Stimulated activated CD4-positive, alpha-beta T cell treated with anti-CD3 and anti-CD28 coated beads, Interleukin-2, amount 100 ng/mL, for 48 hours (primary cell): ENCODE measurements at regions not wholly inside any gene's neighbourhood (a gene's known extent, or its start where the extent isn't known, plus 50 kb on each side); places are given as distances from the start of the nearest gene placed in this dataset.
"Not testable (repeated sequence)": the region's sequence is repeated elsewhere in the genome, so short reads cannot be mapped to it uniquely, and the experiment has no call there.

Experiments used
- DNase-seq, 2 donors: peaks; one replicate each; pipeline ENCODE4 v3.0.0-alpha.2; 2020

- DNase-seq: no peak
These were observed 211.2 kb upstream of the LRIG3 start for GRCh38 chr12:59131462-59131861.

DNA sequence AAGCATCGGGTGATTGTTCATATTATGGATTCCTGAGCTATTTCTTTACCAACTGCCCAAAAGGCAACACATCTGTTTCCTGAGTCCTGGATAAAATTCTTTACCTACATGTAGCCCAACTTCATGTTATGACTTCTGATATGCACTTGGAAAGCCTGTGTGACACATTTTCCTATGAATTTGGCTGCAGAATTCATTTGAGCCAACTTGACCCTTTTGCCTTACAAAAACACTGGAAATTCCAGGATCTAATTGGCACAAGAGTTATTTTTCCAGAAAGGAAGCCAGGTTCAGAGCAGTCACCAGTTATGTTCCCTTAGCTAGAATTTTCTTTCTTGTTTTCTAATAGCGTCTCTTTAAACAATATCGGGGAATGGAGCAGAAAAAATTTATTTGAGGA, 202.5 kb upstream of the LRIG3 start:
- DNase-seq: no peak

DNA sequence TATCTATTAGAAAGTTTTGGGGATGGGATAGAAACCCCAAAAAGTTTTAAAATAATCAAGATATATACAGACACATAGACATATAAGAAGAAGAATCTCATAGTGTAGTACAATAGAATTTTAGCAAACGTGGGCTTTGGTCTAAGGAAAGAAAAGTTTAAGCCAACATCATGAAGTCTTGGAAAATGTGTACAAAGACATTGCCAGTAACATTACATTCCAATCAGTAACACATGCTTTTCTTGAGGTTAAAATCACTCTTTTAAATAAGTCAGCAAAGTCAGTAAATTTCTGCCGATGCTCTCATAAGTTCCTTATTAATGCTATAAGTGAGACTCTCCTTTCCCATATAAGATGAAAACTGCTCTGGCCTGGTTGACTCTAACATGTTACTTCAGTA, 201.1 kb upstream of the LRIG3 start:
- DNase-seq: no peak

DNA sequence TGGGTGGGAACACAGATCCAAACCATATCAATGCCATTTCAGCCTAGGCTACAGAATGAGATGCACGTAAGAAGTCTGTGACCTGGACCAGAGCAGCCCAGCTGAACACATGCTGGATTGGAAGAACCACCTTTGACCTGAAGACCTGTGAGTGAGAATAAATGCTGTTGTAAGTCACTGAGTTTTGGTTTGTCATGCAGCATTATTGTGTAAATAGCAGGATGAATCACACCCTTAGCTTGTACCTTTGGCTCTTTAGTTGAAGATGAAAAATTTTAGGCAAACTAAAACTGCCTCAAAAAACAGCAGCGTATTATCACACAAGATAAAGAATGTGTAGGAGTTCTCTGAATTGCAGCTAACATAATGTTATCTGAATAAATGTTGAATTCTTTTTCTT, 199.4 kb upstream of the LRIG3 start:
- no peak for DNase-seq

DNA sequence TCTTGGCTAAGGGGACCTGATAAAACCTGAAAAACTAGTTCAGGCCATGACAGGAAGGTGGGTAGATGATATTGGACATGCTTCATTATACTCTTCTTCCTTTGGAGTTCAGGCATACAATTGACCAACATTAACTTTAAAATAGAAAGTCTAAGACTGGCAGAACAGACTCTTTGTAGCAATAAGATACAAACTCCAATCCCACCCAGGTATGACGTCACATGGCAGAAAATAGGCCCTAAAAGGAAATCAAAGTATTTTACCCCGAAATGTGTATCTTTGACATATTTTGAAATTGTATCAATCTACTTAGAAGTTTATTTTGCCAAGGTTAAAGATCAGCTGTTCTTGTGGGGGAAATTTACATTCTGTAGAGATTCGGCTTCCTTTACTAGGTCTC, 198.1 kb upstream of the LRIG3 start:
- no peak for DNase-seq

DNA sequence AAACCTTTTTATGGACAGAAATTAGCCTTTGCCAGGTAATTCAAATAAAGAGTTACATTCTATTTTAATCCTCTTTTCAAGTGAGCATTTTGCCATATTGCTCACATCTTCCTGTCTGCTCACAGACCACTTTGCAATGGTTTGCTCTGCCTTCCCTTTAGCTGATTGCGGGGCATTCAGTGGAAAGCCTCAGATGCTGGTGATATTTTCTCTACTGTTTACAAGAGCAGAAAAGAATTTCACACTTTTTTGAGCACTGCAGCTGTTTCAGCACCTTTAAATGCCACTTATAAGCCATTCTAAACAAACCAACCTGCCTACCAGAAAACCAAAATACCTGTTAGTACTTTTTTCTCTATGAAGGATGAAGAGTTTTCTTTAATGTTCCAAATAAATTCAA, 195.7 kb upstream of the LRIG3 start:
- DNase-seq: no peak

GRCh38 chr12:59115526-59115925, 195.2 kb upstream of the LRIG3 start:
- no peak for DNase-seq

DNA sequence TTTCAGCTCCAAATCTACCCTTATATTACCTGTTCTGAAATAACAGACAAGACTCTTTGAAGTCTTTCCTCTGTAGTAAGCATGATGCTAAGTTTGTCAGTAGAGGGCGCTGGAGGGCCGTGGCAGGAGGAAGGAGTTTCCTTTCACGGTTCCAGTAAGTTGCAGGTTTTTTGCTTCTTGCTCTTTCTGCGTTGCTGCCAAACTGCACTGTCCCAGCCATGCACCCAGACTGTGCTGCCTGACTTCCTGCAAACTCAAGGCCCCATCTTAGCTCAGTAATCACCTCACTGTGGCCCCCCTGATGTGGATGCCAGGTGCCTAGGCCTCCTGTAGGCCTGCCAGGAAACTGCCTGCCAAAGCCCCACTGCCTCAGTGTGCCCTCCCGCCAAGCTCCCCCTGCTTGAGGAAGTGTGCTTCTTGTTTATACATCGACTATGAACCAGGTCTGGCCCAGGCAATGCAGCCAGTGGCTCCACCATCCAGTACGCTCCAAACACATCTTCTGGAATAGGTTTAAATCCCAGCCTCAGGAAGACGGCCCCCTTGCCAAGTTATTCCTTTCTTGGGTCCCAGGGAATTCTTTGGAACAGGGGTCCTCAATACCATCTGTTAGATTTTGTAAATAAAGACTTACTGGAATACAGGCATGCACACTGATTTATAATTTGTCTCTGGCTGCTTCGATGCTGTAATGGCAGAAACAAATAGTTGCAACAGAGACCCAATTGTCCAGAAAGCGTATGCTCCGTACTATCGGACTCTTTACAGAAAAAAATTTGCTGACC, 193.7 kb upstream of the LRIG3 start:
- peak; percentile 56 for DNase-seq

DNA sequence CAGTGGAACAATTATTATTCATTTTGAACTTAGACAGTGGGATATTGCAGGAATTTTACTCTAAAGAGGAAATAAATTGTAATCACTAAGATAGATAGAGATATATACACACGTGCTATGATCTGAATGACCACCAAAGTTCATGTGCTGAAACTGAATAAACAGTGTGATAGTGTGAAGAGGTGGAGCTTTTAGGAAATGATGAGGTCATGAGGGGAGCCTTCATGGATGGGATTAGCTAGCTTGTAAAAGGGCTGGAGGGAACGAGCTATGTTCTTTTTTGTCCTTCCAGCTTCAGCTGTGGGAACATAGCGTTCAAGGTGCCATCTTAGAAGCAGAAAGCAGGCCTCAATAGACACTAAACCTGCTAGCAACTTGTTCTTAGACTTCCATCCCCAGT, 191.5 kb upstream of the LRIG3 start:
- DNase-seq: no peak

DNA sequence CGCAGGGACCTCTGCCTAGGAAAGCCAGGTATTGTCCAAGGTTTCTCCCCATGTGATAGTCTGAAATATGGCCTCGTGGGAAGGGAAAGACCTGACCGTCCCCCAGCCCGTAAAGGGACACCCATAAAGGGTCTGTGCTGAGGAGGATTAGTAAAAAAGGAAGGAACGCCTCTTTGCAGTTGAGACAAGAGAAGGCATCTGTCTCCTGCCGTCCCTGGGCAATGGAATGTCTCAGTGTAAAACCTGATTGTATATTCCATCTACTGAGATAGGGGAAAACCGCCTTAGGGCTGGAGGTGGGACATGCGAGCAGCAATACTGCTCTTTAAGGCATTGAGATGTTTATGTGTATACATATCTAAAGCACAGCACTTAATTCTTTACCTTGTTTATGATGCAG, 188.2 kb upstream of the LRIG3 start:
- not testable (repeated sequence) for DNase-seq

GRCh38 chr12:59100585-59100984, 180.3 kb upstream of the LRIG3 start:
- DNase-seq: no peak

DNA sequence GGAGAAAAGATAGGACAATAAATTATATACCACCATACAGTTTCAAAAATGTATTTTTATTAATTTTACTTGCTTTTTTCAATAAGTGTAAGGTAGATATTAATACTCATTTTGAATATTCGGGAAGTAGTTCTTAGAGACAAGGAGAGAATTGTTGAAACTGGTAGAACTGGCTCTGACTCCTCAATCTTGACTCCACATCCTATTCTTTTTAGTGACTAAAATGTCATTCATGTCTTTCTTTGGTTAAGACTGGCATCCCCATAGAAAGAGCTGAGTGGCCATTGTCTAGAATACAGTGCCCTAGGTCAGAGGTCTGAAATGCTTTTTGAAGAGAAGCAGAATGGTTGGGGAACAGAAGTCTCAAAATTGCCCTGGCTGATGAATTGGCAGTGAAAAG, 177.6 kb upstream of the LRIG3 start:
- no peak for DNase-seq

- DNase-seq: no peak
These were observed 175.9 kb upstream of the LRIG3 start for GRCh38 chr12:59096246-59096645.

GRCh38 chr12:59093073-59093772, 172.9 kb upstream of the LRIG3 start:
- DNase-seq: no peak

GRCh38 chr12:59088673-59089072, 168.4 kb upstream of the LRIG3 start:
- DNase-seq: no peak

DNA sequence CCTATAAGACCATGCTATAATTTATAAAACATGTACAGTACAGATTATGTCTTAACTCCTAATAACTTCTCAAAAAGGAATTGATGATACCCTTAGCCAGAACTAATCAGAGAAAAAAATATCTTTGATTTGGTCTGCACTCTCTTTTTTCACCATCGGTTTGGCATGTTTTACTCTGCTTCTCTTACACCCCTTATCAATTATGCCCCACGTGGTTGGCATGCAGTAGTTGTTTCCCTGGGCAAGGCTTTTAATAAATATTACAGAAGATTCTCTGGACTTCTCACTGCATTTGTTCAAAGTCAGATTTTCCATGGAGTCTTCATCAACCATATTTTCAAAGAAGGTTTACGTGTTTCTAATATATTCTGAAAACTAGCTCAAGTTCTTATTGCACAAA, 167.4 kb upstream of the LRIG3 start:
- no peak for DNase-seq

DNA sequence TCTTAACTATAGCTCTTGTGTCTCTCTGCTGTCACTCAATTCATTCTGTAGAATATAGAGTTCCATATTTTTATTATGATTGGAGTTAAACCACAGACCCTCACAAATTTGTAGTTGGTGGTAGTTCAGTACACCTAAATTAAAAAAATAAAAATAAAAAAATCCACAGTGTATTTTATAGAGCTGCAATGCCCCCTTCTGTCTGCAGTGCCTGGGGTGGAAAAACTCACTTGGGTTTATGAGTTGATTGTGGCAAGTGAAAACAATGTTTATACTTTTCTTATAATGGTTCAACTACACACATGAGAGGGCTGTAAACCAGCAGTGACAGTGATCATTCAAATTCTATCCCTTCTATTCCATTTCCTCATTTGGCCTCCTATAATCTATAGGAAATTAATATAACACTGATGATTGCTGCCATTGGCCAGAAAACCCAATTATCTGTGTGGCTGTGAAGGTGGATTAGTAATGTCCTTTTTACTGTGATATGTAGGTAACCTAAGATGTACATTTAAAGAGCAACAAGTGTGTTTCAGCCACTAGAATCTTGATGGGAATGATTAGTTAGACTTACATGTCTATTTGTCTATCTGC, 166.9 kb upstream of the LRIG3 start:
- no peak for DNase-seq

- no peak for DNase-seq
These were observed 165.8 kb upstream of the LRIG3 start for GRCh38 chr12:59086126-59086525.

GRCh38 chr12:59085690-59086089, 165.4 kb upstream of the LRIG3 start:
- DNase-seq: no peak

GRCh38 chr12:59084511-59085375, 164.4 kb upstream of the LRIG3 start:
- no peak for DNase-seq

GRCh38 chr12:59082952-59083351, 162.6 kb upstream of the LRIG3 start:
- no peak for DNase-seq

DNA sequence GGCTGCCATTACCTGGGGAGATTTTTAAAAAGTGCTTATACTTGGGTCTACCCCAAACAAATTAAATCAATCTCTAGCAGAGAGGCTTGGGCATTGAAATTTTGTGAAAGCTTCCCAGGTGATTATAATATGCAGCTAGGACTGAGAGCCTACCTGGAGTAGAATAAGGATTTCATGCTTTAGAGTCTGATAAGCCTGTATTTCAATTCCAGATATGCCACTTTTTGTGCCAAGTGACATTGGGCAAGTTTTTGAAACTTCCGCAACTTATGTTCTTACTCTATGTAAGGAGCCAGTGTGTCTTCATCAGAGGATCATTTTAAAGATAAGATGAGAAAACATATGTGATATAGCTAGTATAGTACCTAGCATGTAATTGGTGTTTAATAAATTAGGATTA, 159.8 kb upstream of the LRIG3 start:
- DNase-seq: no peak

DNA sequence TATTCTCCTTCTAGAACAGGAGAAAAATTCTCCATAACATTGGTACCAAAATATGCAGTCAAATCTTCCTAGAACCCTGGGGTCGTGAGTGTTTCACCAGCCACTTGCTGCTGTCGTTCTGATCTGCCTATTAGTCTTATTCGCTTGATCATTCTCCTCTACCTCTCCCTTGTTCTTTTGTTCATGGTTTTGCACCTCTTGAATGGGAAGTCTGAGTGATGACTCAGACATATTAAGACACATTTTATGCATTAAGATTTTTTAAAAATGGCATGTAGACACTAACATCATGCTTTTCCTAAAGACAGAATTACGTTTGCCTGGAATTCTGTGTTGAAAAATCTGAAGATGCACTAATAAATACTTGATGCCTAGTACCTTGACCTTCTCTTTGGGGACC, 159.2 kb upstream of the LRIG3 start:
- DNase-seq: no peak
